Stimulated activated CD8-positive, alpha-beta memory T cell treated with anti-CD3 and anti-CD28 coated beads, Interleukin-2, amount 100 ng/mL, for 1 hour (primary cell): ENCODE measurements at regions not wholly inside any gene's neighbourhood (a gene's known extent, or its start where the extent isn't known, plus 50 kb on each side); places are given as distances from the start of the nearest gene placed in this dataset.

Experiments
- DNase-seq, 2 donors: peaks; one replicate each; pipeline ENCODE4 v3.0.0-alpha.2; 2020; ENCODE audit warnings: low read depth in 2 of 2

- DNase-seq: no peak
Observed at GRCh38 chr5:123876276-123876790, 364.4 kb downstream of the CSNK1G3 start.

DNA sequence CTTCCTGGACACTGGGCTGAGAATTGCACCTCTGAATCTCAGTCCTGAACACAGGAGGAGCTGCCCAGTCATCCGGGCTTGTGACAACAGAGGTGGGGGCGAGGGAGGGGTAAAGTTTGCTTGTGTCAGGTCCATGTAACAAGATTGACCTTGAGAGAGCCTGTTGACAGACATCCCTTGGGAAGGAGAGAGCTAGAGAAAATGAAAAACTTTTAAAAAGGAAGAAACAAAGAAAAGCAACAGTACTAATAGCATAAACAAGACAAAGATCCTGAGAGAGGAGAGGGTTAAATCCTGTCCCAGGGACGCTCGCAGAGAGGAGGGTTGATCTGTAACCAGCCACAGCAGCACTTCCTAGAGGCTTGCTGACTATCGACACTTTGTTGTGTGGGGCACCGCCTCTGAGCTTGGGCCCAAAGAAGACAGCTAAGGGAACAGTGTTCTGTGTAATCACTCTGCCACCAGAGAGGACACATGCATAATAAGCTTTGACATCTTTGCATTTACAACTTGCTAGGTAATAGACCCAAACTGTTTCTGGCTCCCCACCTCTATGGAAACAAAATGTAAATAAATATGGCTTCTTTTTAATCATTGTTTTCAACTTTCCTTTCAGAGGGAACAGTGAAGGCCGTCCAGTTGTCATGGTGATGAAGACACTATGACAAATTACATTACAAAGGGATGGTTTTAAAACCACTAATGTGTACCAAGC lies 363.7 kb downstream of the CSNK1G3 start:
- no peak for DNase-seq

DNA sequence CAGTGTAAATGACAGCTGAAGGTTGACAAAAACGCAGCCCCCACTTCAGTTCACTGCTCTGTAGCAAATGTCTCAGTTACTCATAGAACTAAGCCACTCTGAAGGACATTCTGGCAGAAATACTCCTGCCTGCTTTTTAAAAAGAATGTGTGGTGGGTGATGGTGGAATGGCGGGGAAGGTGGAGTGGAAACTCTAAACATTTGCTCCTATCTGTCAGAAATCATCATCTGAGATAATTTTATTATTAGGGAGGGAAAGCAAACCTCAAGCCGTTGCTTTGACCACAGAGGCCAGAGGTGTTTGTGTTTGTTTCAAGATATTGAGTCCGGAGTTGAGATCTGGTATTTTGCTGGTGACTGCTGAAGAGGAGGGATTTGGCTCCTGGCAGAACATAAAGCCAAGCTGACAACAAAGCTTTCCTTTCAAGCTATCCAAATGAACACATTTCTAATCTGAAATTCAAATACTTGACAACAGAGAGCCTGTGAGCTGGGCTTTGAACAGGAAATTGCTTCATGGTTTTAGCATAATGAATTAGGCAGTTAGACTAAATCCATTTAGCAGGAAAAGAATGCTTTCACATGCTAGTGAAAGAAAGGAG lies 362.7 kb downstream of the CSNK1G3 start:
- DNase-seq: no peak

DNA sequence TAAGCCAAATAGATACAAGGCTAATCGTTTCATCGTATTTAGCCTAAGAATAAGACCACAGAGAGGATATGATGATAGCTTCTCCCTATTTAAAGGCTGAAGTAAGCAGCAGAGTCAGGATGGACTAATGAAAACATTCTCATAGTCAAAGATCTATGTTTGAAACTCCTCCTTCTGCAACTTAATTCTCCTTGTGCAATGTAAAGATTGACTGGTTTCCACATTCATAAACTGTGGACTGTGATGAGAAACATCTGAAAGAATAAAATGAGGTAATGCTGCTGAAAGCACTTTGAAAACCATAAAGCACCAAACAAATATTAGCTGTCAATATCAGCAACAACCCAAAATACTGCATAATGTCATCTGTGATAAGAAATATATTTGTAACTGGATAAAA lies 361.9 kb downstream of the CSNK1G3 start:
- no peak for DNase-seq

GRCh38 chr5:123871373-123871772 lies 359.4 kb downstream of the CSNK1G3 start:
- DNase-seq: no peak

GRCh38 chr5:123868881-123869280 lies 356.9 kb downstream of the CSNK1G3 start:
- no peak for DNase-seq

- DNase-seq: no peak
Observed at GRCh38 chr5:123868267-123868666, 356.3 kb downstream of the CSNK1G3 start.

DNA sequence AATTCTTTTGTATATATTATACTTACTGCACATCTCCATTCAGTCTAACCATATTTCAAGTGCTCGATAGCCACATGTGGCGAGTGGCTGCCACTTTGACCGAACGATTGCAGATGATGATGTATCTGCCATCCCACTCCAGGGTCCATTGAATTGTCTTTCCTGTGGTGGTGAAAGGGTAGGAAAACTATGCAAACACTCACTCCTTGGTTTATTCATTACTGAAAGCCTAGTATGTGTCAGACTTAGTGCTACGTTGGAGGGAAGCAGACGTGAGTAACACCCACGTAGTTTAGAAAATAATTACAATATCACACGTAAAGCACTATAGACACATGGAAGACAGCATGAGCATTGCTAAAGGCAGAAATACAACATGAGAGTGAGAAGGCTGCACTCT lies 353.7 kb downstream of the CSNK1G3 start:
- no peak for DNase-seq

- no peak for DNase-seq
Observed at GRCh38 chr5:123864578-123864977, 352.6 kb downstream of the CSNK1G3 start.

- DNase-seq: no peak
Observed at GRCh38 chr5:123858938-123859337, 347.0 kb downstream of the CSNK1G3 start.

- DNase-seq: no peak
Observed at GRCh38 chr5:123856766-123857165, 344.8 kb downstream of the CSNK1G3 start.

DNA sequence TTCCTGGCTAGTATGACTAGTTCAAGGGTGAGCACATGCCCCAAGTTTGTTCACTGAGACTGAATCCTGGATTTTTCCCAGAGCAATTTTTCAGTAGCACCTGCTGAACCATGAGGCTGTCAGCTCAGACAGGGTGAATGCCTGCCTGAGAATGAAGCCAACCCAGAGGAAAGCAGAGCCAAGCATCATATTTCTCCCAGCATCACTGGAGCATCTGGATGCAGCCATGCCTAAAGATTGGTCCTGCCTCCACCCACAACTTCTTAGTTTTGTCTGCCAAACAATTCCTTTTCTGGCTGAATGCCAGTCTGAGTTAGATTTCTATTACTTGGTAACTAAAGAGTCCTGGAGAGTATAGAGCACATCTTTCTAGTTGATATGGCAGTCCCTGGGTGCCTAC lies 343.6 kb downstream of the CSNK1G3 start:
- no peak for DNase-seq

GRCh38 chr5:123845356-123846100 lies 333.6 kb downstream of the CSNK1G3 start:
- DNase-seq: no peak

- DNase-seq: no peak
Observed at GRCh38 chr5:123844873-123845272, 332.9 kb downstream of the CSNK1G3 start.

DNA sequence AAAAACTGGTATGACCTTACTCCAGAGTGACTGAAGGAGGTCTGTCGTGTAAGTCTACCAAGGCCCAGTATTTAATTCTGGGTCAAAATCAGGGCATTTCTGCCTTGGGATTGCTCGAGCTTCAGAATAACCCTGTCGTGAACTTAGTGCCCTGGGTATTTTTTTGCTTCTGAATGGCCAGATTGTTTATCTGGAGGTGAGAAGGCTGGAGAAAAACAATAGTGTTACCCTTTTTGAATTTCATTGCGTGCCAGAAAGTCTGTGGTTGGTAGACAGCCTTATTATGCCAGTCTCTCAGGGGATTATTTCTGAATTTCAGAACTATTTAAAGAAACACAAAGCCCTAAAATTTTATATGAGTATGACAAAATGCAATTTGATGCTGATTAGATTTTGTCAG lies 323.4 kb downstream of the CSNK1G3 start:
- DNase-seq: no peak

- DNase-seq: no peak
Observed at GRCh38 chr5:123830575-123830974, 318.6 kb downstream of the CSNK1G3 start.

GRCh38 chr5:123827811-123828210 lies 315.8 kb downstream of the CSNK1G3 start:
- DNase-seq: no peak

- no peak for DNase-seq
Observed at GRCh38 chr5:123819833-123820232, 307.9 kb downstream of the CSNK1G3 start.

DNA sequence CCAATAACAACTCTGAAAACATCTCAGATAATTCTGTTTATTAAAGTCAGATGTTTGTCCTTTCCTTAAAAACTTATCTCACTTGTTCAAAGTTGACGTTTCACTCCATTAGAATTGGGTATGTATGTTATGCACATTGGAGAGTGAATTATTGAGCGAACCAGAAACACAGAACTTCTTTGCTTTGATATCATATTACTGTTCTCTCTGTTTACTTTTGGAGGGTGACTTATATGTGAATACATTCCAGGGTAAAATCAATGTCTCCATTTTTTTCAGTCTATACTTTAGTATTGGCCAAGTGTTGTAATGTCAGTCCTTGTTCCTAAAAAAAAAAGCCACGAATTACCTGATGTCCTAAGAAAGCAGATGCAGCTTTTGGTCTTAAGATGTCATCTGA lies 307.4 kb downstream of the CSNK1G3 start:
- DNase-seq: no peak

DNA sequence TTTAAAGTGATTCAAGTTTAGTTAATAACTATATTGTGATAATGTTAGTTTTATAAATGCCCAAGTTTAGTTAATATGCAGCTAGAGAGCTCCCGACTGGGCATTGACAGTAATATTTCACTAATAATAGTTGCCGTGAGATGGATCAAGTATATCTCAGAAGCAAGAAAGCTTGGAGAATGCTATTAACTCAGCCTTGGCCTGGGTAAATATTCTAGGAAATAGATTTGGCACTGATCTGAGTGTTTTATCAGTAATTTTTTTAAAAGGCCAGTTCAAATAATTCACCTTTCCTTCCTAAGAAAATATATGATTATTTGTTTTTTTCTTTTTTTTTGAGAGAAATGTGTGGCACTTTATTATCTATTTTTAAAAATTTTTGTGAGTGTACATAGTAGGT lies 305.3 kb downstream of the CSNK1G3 start:
- DNase-seq: no peak

GRCh38 chr5:123814801-123815470 lies 303.0 kb downstream of the CSNK1G3 start:
- no peak for DNase-seq

DNA sequence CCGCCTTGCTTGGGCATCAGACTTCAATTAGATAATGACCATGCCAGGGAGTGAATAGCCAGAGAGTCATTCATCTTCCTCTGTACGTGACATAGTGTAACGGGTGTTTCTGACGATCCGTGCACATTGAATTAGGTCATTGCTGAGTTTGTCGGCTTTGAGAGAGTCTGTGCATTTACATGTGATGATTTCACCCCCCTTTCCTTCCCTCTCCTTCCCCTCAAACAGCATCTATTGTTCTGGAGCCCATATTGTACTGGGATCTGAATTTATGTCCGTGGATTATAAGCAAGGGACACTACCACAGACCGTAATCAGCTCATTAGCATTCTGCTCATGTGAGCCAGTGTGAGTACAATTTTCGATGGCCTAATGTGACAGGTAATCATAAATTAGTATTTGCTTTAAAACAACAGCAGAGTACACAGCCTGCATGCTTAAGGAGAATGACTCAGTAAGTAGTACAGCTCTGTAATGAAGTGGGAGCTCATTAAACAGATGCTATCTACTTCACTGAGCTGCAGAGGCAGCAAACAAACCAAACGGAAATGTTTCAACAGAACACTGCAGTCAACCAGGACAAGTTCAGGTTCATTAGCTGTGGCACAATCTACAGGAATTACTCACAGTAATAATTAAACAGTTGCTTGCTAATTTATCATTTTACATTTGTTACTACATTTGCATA lies 302.1 kb downstream of the CSNK1G3 start:
- DNase-seq: no peak
